NT2/D1 (cell line): ENCODE measurements at regions not wholly inside any gene's neighbourhood (a gene's known extent, or its start where the extent isn't known, plus 50 kb on each side); places are given as distances from the start of the nearest gene placed in this dataset.
A peak's percentile ranks its signal among the peaks of the same experiment; 100 is the strongest.

Experiments
- DNase-seq: peaks from one replicate; pipeline ENCODE4 v3.0.0-alpha.2; 2011; ENCODE audit warnings: low read depth, low spot score
- H3K27me3 ChIP-seq: 2 replicates; pipeline ENCODE4 v1.6.0; 2011; ENCODE audit warnings: mild to moderate bottlenecking; ENCODE audit not compliant: insufficient read length, insufficient read depth
- H3K36me3 ChIP-seq: 2 replicates; pipeline ENCODE4 v1.6.1; 2011; ENCODE audit warnings: mild to moderate bottlenecking, low read length, mixed read lengths; ENCODE audit not compliant: insufficient read depth, insufficient read length
- H3K4me1 ChIP-seq: 2 replicates; pipeline ENCODE4 v1.5.1; 2011; ENCODE audit not compliant: insufficient read depth, insufficient read length
- H3K4me3 ChIP-seq: 2 replicates; pipeline ENCODE4 v1.5.1; 2011; ENCODE audit warnings: low read depth; ENCODE audit not compliant: insufficient read length
- H3K9ac ChIP-seq: 2 replicates; pipeline ENCODE4 v1.6.0; 2011; ENCODE audit warnings: low read depth; ENCODE audit not compliant: insufficient read length
- H3K9me3 ChIP-seq: 2 replicates; pipeline ENCODE4 v1.5.1; 2011; ENCODE audit warnings: mild to moderate bottlenecking, low read length; ENCODE audit not compliant: insufficient read depth
- SUZ12 ChIP-seq: IDR thresholded peaks from 2 replicates; pipeline ENCODE4 v1.6.1; 2011; ENCODE audit not compliant: insufficient read length, insufficient read depth; ENCODE audit errors: extremely low read depth
- YY1 ChIP-seq: IDR thresholded peaks from 2 replicates; pipeline ENCODE4 v1.6.1; 2011; ENCODE audit not compliant: insufficient read length, insufficient read depth
- ZNF274 ChIP-seq: IDR thresholded peaks from 2 replicates; pipeline ENCODE4 v1.6.1; 2011; ENCODE audit warnings: mild to moderate bottlenecking, low read depth, low read length

DNA sequence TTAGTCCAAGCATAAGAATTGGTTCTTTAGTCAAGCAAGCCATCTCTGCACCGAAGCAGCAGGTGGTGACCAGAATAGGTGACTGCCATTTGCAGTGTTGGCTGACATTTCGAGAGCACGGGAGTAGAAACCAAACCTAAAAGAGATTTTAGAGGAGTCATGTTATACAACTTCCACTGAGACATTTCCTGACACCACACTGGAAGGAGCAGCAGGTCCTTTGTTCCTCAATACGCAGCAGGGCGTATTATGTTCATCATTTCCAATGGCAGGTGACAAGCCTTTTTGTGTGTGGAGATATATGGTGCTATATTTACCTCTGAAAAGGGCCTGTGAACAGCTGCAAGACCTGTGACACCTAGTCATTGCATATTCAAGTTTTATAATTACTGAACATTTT, 418.8 kb upstream of the NETO1 start:
- Histone ChIP-seq H3K4me1 (no peaks in the 10 kb centered on the region), H3K9ac (no peak overlapping the region), H3K4me3 (no peak overlapping the region), H3K36me3 (no peaks in the 10 kb centered on the region), H3K27me3 (no peaks in the 10 kb centered on the region), H3K9me3 (no peaks in the 10 kb centered on the region)
- TF ChIP-seq ZNF274 (no peak), YY1 (no peak), SUZ12 (no peak)
- no peak for DNase-seq

- no peaks in the 10 kb centered on the region for H3K27me3 ChIP-seq
- H3K4me1 ChIP-seq, result no peaks in the 10 kb centered on the region
- H3K36me3 ChIP-seq, result no peaks in the 10 kb centered on the region
- H3K9ac ChIP-seq, result no peak overlapping the region
- H3K9me3 ChIP-seq, result no peaks in the 10 kb centered on the region
- peak; percentile 11 for DNase-seq
- TF ChIP-seq SUZ12 (no peak), YY1 (no peak), ZNF274 (no peak)
- no peak overlapping the region for H3K4me3 ChIP-seq
Observed at GRCh38 chr18:73283788-73284187, 416.0 kb upstream of the NETO1 start.

DNA sequence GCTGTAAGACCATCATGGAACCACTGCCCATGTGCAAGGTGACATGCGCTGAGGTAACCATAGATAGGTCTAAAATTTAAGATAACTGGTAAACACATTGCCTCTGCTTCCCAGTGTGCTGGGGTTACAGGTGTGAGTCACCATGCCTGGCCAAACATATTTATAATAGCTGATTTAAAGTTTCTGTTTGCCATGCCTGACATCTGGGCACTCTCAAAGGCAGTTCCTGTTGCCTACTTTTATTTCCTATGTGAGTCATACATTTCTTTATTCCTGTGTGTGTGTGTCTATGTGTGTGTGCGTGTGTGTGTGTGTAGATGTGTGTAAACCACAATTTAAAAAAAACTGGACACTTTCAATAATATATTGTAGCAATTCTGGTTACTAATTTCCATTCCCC, 415.2 kb upstream of the NETO1 start:
- Histone ChIP-seq H3K4me1 (no peaks in the 10 kb centered on the region), H3K4me3 (no peak overlapping the region), H3K9ac (no peak overlapping the region), H3K27me3 (no peaks in the 10 kb centered on the region), H3K9me3 (no peaks in the 10 kb centered on the region), H3K36me3 (no peaks in the 10 kb centered on the region)
- no peak for DNase-seq
- TF ChIP-seq SUZ12 (no peak), ZNF274 (no peak), YY1 (no peak)

GRCh38 chr18:73279498-73279897, 411.7 kb upstream of the NETO1 start:
- TF ChIP-seq ZNF274, result no peak
- no peak for TF ChIP-seq SUZ12
- no peak for TF ChIP-seq YY1
- no peaks in the 10 kb centered on the region for H3K4me1 ChIP-seq
- H3K9ac ChIP-seq, result no peak overlapping the region
- no peak for DNase-seq
- no peaks in the 10 kb centered on the region for H3K36me3 ChIP-seq
- H3K27me3 ChIP-seq, result no peaks in the 10 kb centered on the region
- H3K9me3 ChIP-seq, result no peaks in the 10 kb centered on the region
- no peak overlapping the region for H3K4me3 ChIP-seq

GRCh38 chr18:73274812-73275621, 407.2 kb upstream of the NETO1 start:
- no peak for TF ChIP-seq SUZ12
- no peak overlapping the region for H3K9ac ChIP-seq
- H3K4me3 ChIP-seq, result no peak overlapping the region
- H3K4me1 ChIP-seq, result no peaks in the 10 kb centered on the region
- H3K27me3 ChIP-seq, result no peaks in the 10 kb centered on the region
- no peaks in the 10 kb centered on the region for H3K9me3 ChIP-seq
- H3K36me3 ChIP-seq, result no peaks in the 10 kb centered on the region
- DNase-seq, result no peak

- Histone ChIP-seq H3K4me3 (no peak overlapping the region), H3K9ac (no peak overlapping the region), H3K27me3 (no peaks in the 10 kb centered on the region), H3K4me1 (no peaks in the 10 kb centered on the region), H3K9me3 (no peaks in the 10 kb centered on the region), H3K36me3 (no peaks in the 10 kb centered on the region)
- TF ChIP-seq SUZ12 (no peak), ZNF274 (no peak), YY1 (no peak)
- no peak for DNase-seq
Observed at GRCh38 chr18:73270920-73271634, 403.3 kb upstream of the NETO1 start.

GRCh38 chr18:73264562-73264921, 396.8 kb upstream of the NETO1 start:
- no peaks in the 10 kb centered on the region for H3K9me3 ChIP-seq

GRCh38 chr18:73261923-73262322, 394.1 kb upstream of the NETO1 start:
- Histone ChIP-seq H3K4me1 (no peaks in the 10 kb centered on the region), H3K4me3 (no peak overlapping the region), H3K27me3 (no peaks in the 10 kb centered on the region), H3K36me3 (no peaks in the 10 kb centered on the region), H3K9ac (no peak overlapping the region), H3K9me3 (no peaks in the 10 kb centered on the region)
- no peak for DNase-seq
- TF ChIP-seq ZNF274 (no peak), SUZ12 (no peak), YY1 (no peak)

More at GRCh38 chr18:73264562-73264921, 396.8 kb upstream of the NETO1 start:
- DNase-seq, result no peak
- no peaks in the 10 kb centered on the region for H3K27me3 ChIP-seq
- TF ChIP-seq YY1 (no peak), SUZ12 (no peak), ZNF274 (no peak)
- no peaks in the 10 kb centered on the region for H3K36me3 ChIP-seq
- H3K9ac ChIP-seq, result no peak overlapping the region
- H3K4me3 ChIP-seq, result no peak overlapping the region
- H3K4me1 ChIP-seq, result no peaks in the 10 kb centered on the region
